ENCODE measurements at regions not wholly inside any gene's neighbourhood (a gene's known extent, or its start where the extent isn't known, plus 50 kb on each side); places are given as distances from the start of the nearest gene placed in this dataset.

DNA sequence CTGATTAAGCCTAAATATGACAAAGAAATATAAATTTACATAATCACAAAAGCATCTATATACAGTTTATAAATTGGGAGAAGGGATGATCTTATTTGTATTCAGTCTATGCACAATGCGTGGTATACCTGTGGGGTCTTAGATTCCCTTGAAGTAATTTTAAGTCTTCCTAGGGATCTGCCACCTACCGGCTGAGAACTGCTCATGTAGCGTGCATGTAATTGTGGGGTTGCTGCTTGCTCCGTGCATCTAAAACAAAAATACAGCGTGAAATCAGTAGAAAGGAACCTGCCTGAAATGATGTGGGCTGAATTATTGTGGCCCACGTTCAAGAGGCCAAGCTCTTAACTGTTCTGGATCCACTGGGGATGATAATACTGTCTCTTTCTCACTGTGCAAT, 187.3 kb downstream of the MBOAT1 start:
- H3K4ac ChIP-seq (ENCODE audit: low read depth, low read length), result no peak overlapping the region
- peaks cover 5% of the 10 kb centered on the region for H3K9me3 ChIP-seq (ENCODE audit: control insufficient read depth, insufficient read depth, low read length)
- H2AK5ac ChIP-seq (ENCODE audit: low read depth, low read length), result no peak overlapping the region
- no peak overlapping the region for H4K8ac ChIP-seq (ENCODE audit: low read depth in 2 of 2, low read length in 2 of 2)
- no peaks in the 10 kb centered on the region for H4K20me1 ChIP-seq (ENCODE audit: insufficient read depth, low read length)
- intact Hi-C loops (cut with micrococcal nuclease) (no loop called here), in situ Hi-C loops (cut with MboI; ENCODE audit: low sequenced_read_pairs) (no loop called here), dilution Hi-C loops (cut with HindIII; ENCODE audit: low sequenced_read_pairs, unreplicated experiment) (no loop called here)
- no peak overlapping the region for H4K91ac ChIP-seq (ENCODE audit: insufficient read depth, low read depth, low read length)
- no peaks in the 10 kb centered on the region for H3K27me3 ChIP-seq (ENCODE audit: control insufficient read depth, insufficient read depth, low read length)
- no peak overlapping the region for H2BK5ac ChIP-seq (ENCODE audit: low read depth, low read length, poor library complexity, severe bottlenecking)
- no peak overlapping the region for H2BK15ac ChIP-seq (ENCODE audit: low read depth, low read length)
- no peaks in the 10 kb centered on the region for H3K9me1 ChIP-seq (ENCODE audit: insufficient read depth, low read length)
- no peak for ATAC-seq (ENCODE audit: low read depth)
- no peak overlapping the region for H2AK9ac ChIP-seq (replicated peaks; ENCODE audit: low read depth, low read length, poor library complexity)
- no peak overlapping the region for H3K23ac ChIP-seq (ENCODE audit: low read depth, low read length)
- no peak overlapping the region for H4K5ac ChIP-seq (ENCODE audit: low read depth, low read length)
- no peaks in the 10 kb centered on the region for H3K36me3 ChIP-seq (ENCODE audit: control insufficient read depth, insufficient read depth, low read length)
- H3K18ac ChIP-seq (ENCODE audit: low read depth, low read length), result no peak overlapping the region
- no peak overlapping the region for H2BK120ac ChIP-seq (ENCODE audit: low read depth, low read length)
- H3K9ac ChIP-seq (ENCODE audit: low read depth, low read length), result no peak overlapping the region
- no peak overlapping the region for H3K4me3 ChIP-seq (ENCODE audit: insufficient read depth, low read depth, low read length)
- no peak overlapping the region for H2BK20ac ChIP-seq (ENCODE audit: low read depth, low read length)
- H3K14ac ChIP-seq (replicated peaks; ENCODE audit: low read depth, low read length), result no peak overlapping the region
- 73% methylated on average over 4 of the region's 6 CpGs; no CpG with 5 or more reads in 1 of the 2 experiments for WGBS, 2 experiments (ENCODE audit: extremely low coverage in 2 of 2, insufficient read length in 1 of 2)
- ChIA-PET CTCF (no interaction called here), POLR2A (ENCODE audit: unreplicated experiment) (no interaction called here)
- no peak for DNase-seq
- H3K56ac ChIP-seq (ENCODE audit: extremely low read depth, insufficient read depth, low read length), result no peak overlapping the region
- H3K79me1 ChIP-seq (ENCODE audit: low read depth in 1 of 2, low read length in 2 of 2), result no peaks in the 10 kb centered on the region
- TF ChIP-seq NFE2L2 (IDR thresholded peaks at IDR 0.05; ENCODE audit: low read depth, low read length) (no peak), MAFK (IDR thresholded peaks at IDR 0.05; ENCODE audit: low read depth, low read length) (no peak), RFX5 (IDR thresholded peaks at IDR 0.05; ENCODE audit: low read depth, low read length) (no peak)
- no TSS peak for BruUV-seq (replicated peaks)
- no peak overlapping the region for H3K27ac ChIP-seq (ENCODE audit: insufficient read depth, low read length)
- no peak overlapping the region for H3K4me2 ChIP-seq (ENCODE audit: low read depth, low read length)
- no peak overlapping the region for H2AFZ ChIP-seq (replicated peaks; ENCODE audit: low read length, poor library complexity)
- no peaks in the 10 kb centered on the region for H3K4me1 ChIP-seq (ENCODE audit: control insufficient read depth, insufficient read depth, low read length)
